HAP-1 (cell line): ENCODE measurements at regions not wholly inside any gene's neighbourhood (a gene's known extent, or its start where the extent isn't known, plus 50 kb on each side); places are given as distances from the start of the nearest gene placed in this dataset.
"Not testable (repeated sequence)": the region's sequence is repeated elsewhere in the genome, so short reads cannot be mapped to it uniquely, and the experiment has no call there.

ENCODE experiments used
- DNase-seq, 2 experiments: peaks; one replicate each; pipeline ENCODE4 v3.0.0-alpha.2; 2016 to 2020; ENCODE audit warnings: low spot score in 2 of 2
- H3K27me3 ChIP-seq: fragments of 250-450 bp; sonication (Bioruptor Pico); 2 replicates; pipeline ENCODE4 v1.5.1; 2020; ENCODE audit warnings: low read depth, mild to moderate bottlenecking, moderate library complexity
- H3K36me3 ChIP-seq: fragments of 250-450 bp; sonication (Bioruptor Pico); replicated peaks from 2 replicates; pipeline ENCODE4 v1.5.1; 2020; ENCODE audit warnings: mild to moderate bottlenecking
- H3K4me1 ChIP-seq: fragments of 250-450 bp; sonication (Bioruptor Pico); 2 replicates; pipeline ENCODE4 v1.5.1; 2020; ENCODE audit warnings: mild to moderate bottlenecking
- H3K4me3 ChIP-seq: fragments of 250-450 bp; sonication (Bioruptor Pico); 2 replicates; pipeline ENCODE4 v1.5.1; 2020; ENCODE audit warnings: mild to moderate bottlenecking, moderate library complexity
- H3K9me3 ChIP-seq: fragments of 250-450 bp; sonication (Bioruptor Pico); 2 replicates; pipeline ENCODE4 v1.5.1; 2020; ENCODE audit warnings: mild to moderate bottlenecking, moderate library complexity
- in situ Hi-C: fragments of 300-500 bp; cut with MboI; formaldehyde crosslinking; loops from 3 replicates; pipeline ENCODE4 v1.14.3; 2020; ENCODE audit warnings: low sequenced_read_pairs, inconsistent platforms, mixed read lengths

GRCh38 chr3:194025119-194025518, 110.8 kb upstream of the HES1 start:
- Histone ChIP-seq H3K27me3 (no peaks in the 10 kb centered on the region), H3K36me3 (no peaks in the 10 kb centered on the region), H3K9me3 (no peaks in the 10 kb centered on the region), H3K4me1 (peaks cover 27% of the 10 kb centered on the region), H3K4me3 (no peak overlapping the region)
- no peak for DNase-seq
- in situ Hi-C loops: no loop called here

- DNase-seq: no peak
- Histone ChIP-seq H3K9me3 (no peaks in the 10 kb centered on the region), H3K27me3 (no peaks in the 10 kb centered on the region), H3K4me3 (no peak overlapping the region), H3K4me1 (peaks cover 27% of the 10 kb centered on the region), H3K36me3 (no peaks in the 10 kb centered on the region)
- in situ Hi-C loops: no loop called here
Measured at GRCh38 chr3:194025951-194026350, 110.0 kb upstream of the HES1 start.

GRCh38 chr3:194028434-194029004, 107.4 kb upstream of the HES1 start:
- Histone ChIP-seq H3K27me3 (no peaks in the 10 kb centered on the region), H3K9me3 (no peaks in the 10 kb centered on the region), H3K36me3 (no peaks in the 10 kb centered on the region), H3K4me3 (no peak overlapping the region), H3K4me1 (peaks cover 16% of the 10 kb centered on the region)
- no peak for DNase-seq
- in situ Hi-C loops: no loop called here

- no peaks in the 10 kb centered on the region for H3K27me3 ChIP-seq
- no peaks in the 10 kb centered on the region for H3K9me3 ChIP-seq
- H3K4me3 ChIP-seq: no peak overlapping the region
- no peak for DNase-seq
- peaks cover 8% of the 10 kb centered on the region for H3K4me1 ChIP-seq
- in situ Hi-C loops: no loop called here
- H3K36me3 ChIP-seq: no peaks in the 10 kb centered on the region
Measured at GRCh38 chr3:194029846-194030245, 106.1 kb upstream of the HES1 start.

DNA sequence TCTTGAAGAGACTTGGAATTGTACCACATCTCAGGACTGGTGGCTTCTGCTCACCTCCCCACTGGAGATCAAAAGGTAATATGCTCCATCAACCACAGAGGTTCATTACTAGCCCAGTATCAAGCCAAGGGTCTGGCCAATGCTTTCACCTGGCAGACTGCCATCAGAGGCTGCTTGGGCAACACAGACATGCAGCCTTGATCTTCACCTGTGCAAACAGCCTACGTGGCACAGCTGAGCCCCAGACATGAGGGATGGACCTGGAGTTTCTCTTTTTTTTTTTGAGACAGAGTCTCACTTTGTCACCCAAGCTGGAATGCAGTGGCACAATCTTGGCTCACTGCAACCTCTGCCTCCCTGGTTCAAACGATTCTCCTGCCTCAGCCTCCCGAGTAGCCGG, 105.6 kb upstream of the HES1 start:
- Histone ChIP-seq H3K4me3 (no peak overlapping the region), H3K9me3 (no peaks in the 10 kb centered on the region), H3K36me3 (no peaks in the 10 kb centered on the region), H3K27me3 (no peaks in the 10 kb centered on the region), H3K4me1 (peaks cover 7% of the 10 kb centered on the region; the same call in 1 of the 2 replicates)
- no peak for DNase-seq
- in situ Hi-C loops: no loop called here

DNA sequence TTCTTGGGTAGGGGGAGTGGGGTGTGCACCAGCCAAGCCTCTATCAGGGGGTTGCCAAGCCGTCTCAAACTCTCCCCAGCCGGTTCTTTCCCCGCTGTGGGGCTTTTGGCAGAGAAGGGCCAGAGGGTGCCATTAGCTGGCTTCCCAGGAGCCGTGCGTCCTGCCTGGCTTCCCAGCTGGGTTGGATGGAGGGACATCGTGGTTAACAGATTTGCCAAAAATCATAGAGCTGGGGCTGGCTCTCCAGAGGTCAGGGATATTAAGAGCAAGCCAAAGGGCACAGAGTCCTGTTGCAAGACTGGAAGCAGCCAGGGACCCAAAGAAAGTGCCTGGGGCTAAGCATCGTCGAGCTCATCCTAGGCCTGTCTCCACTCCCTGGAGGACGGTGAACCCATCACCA, 104.6 kb upstream of the HES1 start:
- H3K4me1 ChIP-seq: no peaks in the 10 kb centered on the region
- no peaks in the 10 kb centered on the region for H3K27me3 ChIP-seq
- no peaks in the 10 kb centered on the region for H3K9me3 ChIP-seq
- no peak for DNase-seq
- in situ Hi-C loops: no loop called here
- H3K4me3 ChIP-seq: no peak overlapping the region
- H3K36me3 ChIP-seq: no peaks in the 10 kb centered on the region

GRCh38 chr3:194031867-194032635, 103.9 kb upstream of the HES1 start:
- Histone ChIP-seq H3K36me3 (no peaks in the 10 kb centered on the region), H3K4me3 (no peak overlapping the region), H3K9me3 (no peaks in the 10 kb centered on the region), H3K4me1 (no peaks in the 10 kb centered on the region), H3K27me3 (no peaks in the 10 kb centered on the region)
- DNase-seq: no peak
- in situ Hi-C loops: no loop called here

- Histone ChIP-seq H3K27me3 (no peaks in the 10 kb centered on the region), H3K9me3 (no peaks in the 10 kb centered on the region), H3K4me3 (no peak overlapping the region), H3K36me3 (no peaks in the 10 kb centered on the region), H3K4me1 (no peaks in the 10 kb centered on the region)
- no peak for DNase-seq
- in situ Hi-C loops: no loop called here
Measured at GRCh38 chr3:194032828-194033435, 103.0 kb upstream of the HES1 start.

- no peak for DNase-seq
- in situ Hi-C loops: no loop called here
- H3K9me3 ChIP-seq: no peaks in the 10 kb centered on the region
- no peaks in the 10 kb centered on the region for H3K36me3 ChIP-seq
- no peaks in the 10 kb centered on the region for H3K4me1 ChIP-seq
- H3K27me3 ChIP-seq: no peaks in the 10 kb centered on the region
- no peak overlapping the region for H3K4me3 ChIP-seq
Measured at GRCh38 chr3:194034346-194035336, 101.3 kb upstream of the HES1 start.

GRCh38 chr3:194035406-194036138, 100.4 kb upstream of the HES1 start:
- H3K4me1 ChIP-seq: no peaks in the 10 kb centered on the region
- DNase-seq: no peak
- no peaks in the 10 kb centered on the region for H3K27me3 ChIP-seq
- H3K9me3 ChIP-seq: no peaks in the 10 kb centered on the region
- in situ Hi-C loops: no loop called here
- H3K36me3 ChIP-seq: no peaks in the 10 kb centered on the region
- no peak overlapping the region for H3K4me3 ChIP-seq

DNA sequence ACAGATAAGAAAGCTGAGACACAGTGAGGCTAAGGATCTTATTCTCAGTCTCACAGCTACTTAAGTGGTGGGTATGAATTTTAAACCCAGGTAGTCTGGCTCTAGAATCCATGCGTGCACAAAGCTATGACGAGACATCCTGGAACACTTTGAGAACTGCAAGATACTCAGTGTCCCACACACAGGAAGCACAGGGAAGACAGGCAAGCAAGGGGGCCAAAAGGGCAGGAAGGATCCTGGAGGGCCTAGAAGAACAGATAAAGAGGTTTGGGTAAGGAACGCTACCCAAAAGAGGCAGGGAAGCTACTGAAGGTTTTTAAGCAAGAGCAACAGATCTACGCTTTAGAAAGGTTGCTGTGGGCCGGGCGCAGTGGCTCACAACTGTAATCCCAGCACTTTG, 99.1 kb upstream of the HES1 start:
- Histone ChIP-seq H3K27me3 (no peaks in the 10 kb centered on the region), H3K9me3 (no peaks in the 10 kb centered on the region), H3K4me1 (no peaks in the 10 kb centered on the region), H3K36me3 (no peaks in the 10 kb centered on the region), H3K4me3 (no peak overlapping the region)
- DNase-seq: no peak
- in situ Hi-C loops: no loop called here

DNA sequence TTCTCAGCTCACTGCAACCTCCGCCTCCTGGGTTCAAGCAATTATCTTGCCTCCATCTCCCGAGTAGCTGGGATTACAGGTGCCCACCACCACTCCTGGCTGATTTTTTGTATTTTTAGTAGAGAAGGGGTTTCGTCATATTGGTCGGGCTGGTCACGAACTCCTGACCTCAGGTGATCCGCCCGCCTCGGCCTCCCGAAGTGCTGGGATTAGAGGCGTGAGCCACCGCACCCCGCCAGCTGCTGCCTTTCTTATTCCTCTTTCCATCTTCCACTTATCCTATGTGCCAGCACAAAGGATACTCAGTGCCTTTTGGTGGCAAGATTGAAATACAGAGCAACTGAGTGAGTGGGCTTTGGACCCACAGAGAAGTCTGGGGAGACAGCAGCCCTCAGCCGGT, 97.6 kb upstream of the HES1 start:
- H3K9me3 ChIP-seq, in situ Hi-C loops, H3K27me3 ChIP-seq: not testable (repeated sequence)

GRCh38 chr3:194038960-194039359, 97.0 kb upstream of the HES1 start:
- in situ Hi-C loops: no loop called here
- no peak for DNase-seq
- Histone ChIP-seq H3K4me3 (no peak overlapping the region), H3K27me3 (no peaks in the 10 kb centered on the region), H3K4me1 (no peaks in the 10 kb centered on the region), H3K36me3 (no peaks in the 10 kb centered on the region), H3K9me3 (no peaks in the 10 kb centered on the region)

More for the DNA sequence above, 97.6 kb upstream of the HES1 start:
- not testable (repeated sequence) for DNase-seq, H3K36me3 ChIP-seq, H3K4me3 ChIP-seq, H3K4me1 ChIP-seq
